Esophagus squamous epithelium (tissue), 5 donors: ENCODE measurements at regions not wholly inside any gene's neighbourhood (a gene's known extent, or its start where the extent isn't known, plus 50 kb on each side); places are given as distances from the start of the nearest gene placed in this dataset.

Experiments
- DNase-seq: peaks from one replicate; lab custom pipeline; 2025; lab: John Stamatoyannopoulos, UW
- H3K27ac ChIP-seq, 4 donors: fragments of 200-600 bp; sonication (generic); one replicate each; pipeline ENCODE4 v1.5.1; 2016 to 2019; ENCODE audit warnings: mild to moderate bottlenecking in 1 of 4
- H3K27me3 ChIP-seq, 4 donors: fragments of 200-600 bp; sonication (generic); 1 replicate in 3 of 4; 2 replicates in 1 of 4; pipeline versions ENCODE4 v1.5.1 to v1.6.0; 2017 to 2021; ENCODE audit warnings: antibody characterized with exemption in 1 of 4
- H3K36me3 ChIP-seq, 3 donors: fragments of 200-600 bp; sonication (generic); one replicate each; pipeline ENCODE4 v1.5.1; 2016 to 2019
- H3K4me1 ChIP-seq, 3 donors: fragments of 200-600 bp; sonication (generic); one replicate each; pipeline ENCODE4 v1.5.1; 2017 to 2019
- H3K4me3 ChIP-seq, 4 donors: fragments of 200-600 bp; sonication (generic); 1 replicate in 3 of 4; 2 replicates in 1 of 4; pipeline ENCODE4 v1.5.1; 2016 to 2019; ENCODE audit warnings: mild to moderate bottlenecking in 2 of 4, moderate library complexity in 1 of 4
- H3K9me3 ChIP-seq, 3 donors: fragments of 200-600 bp; sonication (generic); one replicate each; pipeline ENCODE4 v1.5.1; 2016 to 2019
- CTCF ChIP-seq, 6 experiments: fragments of 450-650 bp in 4 of 6; fragments of 200-600 bp in 2 of 6; sonication (generic) in 2 of 6; IDR thresholded peaks; one replicate each; pipeline ENCODE4 v1.5.1; 2016 to 2019; ENCODE audit warnings: antibody characterized with exemption in 6 of 6, mild to moderate bottlenecking in 4 of 6, moderate library complexity in 4 of 6
- POLR2A ChIP-seq, 4 donors: fragments of 450-650 bp; IDR thresholded peaks; one replicate each; pipeline ENCODE4 v1.6.1; 2017; ENCODE audit warnings: antibody characterized with exemption in 4 of 4, mild to moderate bottlenecking in 4 of 4, moderate library complexity in 3 of 4
- WGBS, 2 donors: methylation state at CpG; one replicate each; pipeline ENCODE4 v1.1.5; 2018; 5-methylcytosine and 5-hydroxymethylcytosine counted together
- intact Hi-C: fragments of 100-400 bp; cut with DNase I; formaldehyde crosslinking; loops from one replicate; pipeline ENCODE4 v1.15.0; 2022
- donor health status: DM: yes; HTN: yes; CAD: no.

DNA sequence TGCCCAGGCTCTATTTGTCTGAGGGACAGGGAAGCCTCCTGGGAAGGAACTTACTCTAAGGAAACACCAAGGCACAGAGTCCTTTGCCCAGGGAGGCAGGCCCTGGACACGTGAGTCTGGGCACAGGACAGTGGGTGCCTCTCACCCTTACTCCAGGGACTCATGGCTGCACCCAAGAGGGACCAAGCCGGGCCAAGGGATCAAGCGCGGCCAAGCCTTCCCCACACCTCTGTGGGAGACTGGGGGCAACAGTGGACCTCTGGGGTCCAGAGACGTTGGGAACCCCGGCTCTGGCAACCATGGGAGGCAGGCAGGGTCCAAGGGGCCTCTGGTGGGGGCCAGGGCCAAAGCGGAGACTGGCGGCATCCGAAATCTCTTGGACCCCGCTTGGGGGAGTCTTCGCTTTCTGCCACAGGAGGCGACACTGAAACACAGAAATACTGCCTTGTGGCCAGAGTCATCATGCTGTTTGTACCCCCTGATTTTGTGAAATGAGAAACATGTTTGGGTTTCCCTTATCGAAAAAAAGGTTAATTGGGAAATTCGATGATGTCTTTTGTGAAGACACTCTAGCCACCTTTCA lies 51.7 kb upstream of the BCL11B start:
- Histone ChIP-seq H3K4me1 (peaks cover 0 to 13% (median 0%) of the 10 kb centered on the region in 3 donors), H3K4me3 (no peak overlapping the region), H3K27me3 (peaks cover 0 to 67% (median 0%) of the 10 kb centered on the region in 4 donors), H3K9me3 (no peaks in the 10 kb centered on the region), H3K36me3 (no peaks in the 10 kb centered on the region), H3K27ac (no peak overlapping the region)
- no peak for TF ChIP-seq CTCF (IDR thresholded peaks at IDR 0.05)
- no peak for TF ChIP-seq POLR2A (IDR thresholded peaks at IDR 0.05)
- WGBS, 2 donors: 86 to 89% methylated on average over 9 to 13 of the region's 14 CpGs
- intact Hi-C loops: no loop called here
- no peak for DNase-seq

- 65 to 70% methylated on average over 4 to 11 of the region's 20 CpGs for WGBS, 2 donors
- no peaks in the 10 kb centered on the region for H3K36me3 ChIP-seq
- intact Hi-C loops: no loop called here
- H3K9me3 ChIP-seq: no peaks in the 10 kb centered on the region
- H3K27ac ChIP-seq: no peak overlapping the region
- peaks cover 0 to 12% (median 0%) of the 10 kb centered on the region in 3 donors for H3K4me1 ChIP-seq
- TF ChIP-seq POLR2A (IDR thresholded peaks at IDR 0.05): no peak
- TF ChIP-seq CTCF (IDR thresholded peaks at IDR 0.05): no peak
- H3K27me3 ChIP-seq: peaks cover 0 to 67% (median 0%) of the 10 kb centered on the region in 4 donors
- no peak for DNase-seq
- H3K4me3 ChIP-seq: no peak overlapping the region
Measured at GRCh38 chr14:99322731-99323599, 51.0 kb upstream of the BCL11B start.

- H3K4me1 ChIP-seq: peaks cover 0 to 9% (median 0%) of the 10 kb centered on the region in 3 donors
- no peak overlapping the region for H3K27ac ChIP-seq
- H3K9me3 ChIP-seq: no peaks in the 10 kb centered on the region
- intact Hi-C loops: no loop called here
- no peak for DNase-seq
- peaks cover 0 to 64% (median 0%) of the 10 kb centered on the region in 4 donors for H3K27me3 ChIP-seq
- no peaks in the 10 kb centered on the region for H3K36me3 ChIP-seq
- TF ChIP-seq POLR2A (IDR thresholded peaks at IDR 0.05) (no peak), CTCF (IDR thresholded peaks at IDR 0.05) (no peak)
- WGBS, 2 donors: 51% methylated on average over 8 to 12 of the region's 13 CpGs
- H3K4me3 ChIP-seq: no peak overlapping the region
Measured at GRCh38 chr14:99321955-99322730, 50.1 kb upstream of the BCL11B start.
